Spleen (tissue), 11 donors: ENCODE measurements at regions not wholly inside any gene's neighbourhood (a gene's known extent, or its start where the extent isn't known, plus 50 kb on each side); places are given as distances from the start of the nearest gene placed in this dataset.

Source experiments
- DNase-seq: peaks from one replicate; pipeline ENCODE4 v3.0.0-alpha.2; 2020
- H3K27ac ChIP-seq, 8 donors: fragments of 200-600 bp; sonication (generic) in 7 of 8; 1 replicate in 4 of 8; 2 replicates in 4 of 8; pipeline versions ENCODE4 v1.5.0 to v1.8.0; 2016 to 2021; ENCODE audit warnings: inconsistent platforms in 4 of 8, mild to moderate bottlenecking in 4 of 8, moderate library complexity in 1 of 8
- H3K27me3 ChIP-seq, 7 donors: fragments of 200-600 bp; sonication (generic) in 6 of 7; replicated peaks in 1 of 7; 1 replicate in 4 of 7; 2 replicates in 3 of 7; pipeline versions ENCODE4 v1.5.0 to v1.8.0; 2016 to 2021; ENCODE audit warnings: inconsistent platforms in 3 of 7, mild to moderate bottlenecking in 1 of 7
- H3K36me3 ChIP-seq, 6 donors: fragments of 200-600 bp; sonication (generic) in 5 of 6; 1 replicate in 4 of 6; 2 replicates in 2 of 6; pipeline versions ENCODE4 v1.5.0 to v1.8.0; 2016 to 2021; ENCODE audit warnings: inconsistent platforms in 2 of 6
- H3K4me1 ChIP-seq, 6 donors: fragments of 200-600 bp; sonication (generic) in 5 of 6; 1 replicate in 3 of 6; 2 replicates in 3 of 6; pipeline versions ENCODE4 v1.5.0 to v1.8.0; 2016 to 2021; ENCODE audit warnings: inconsistent platforms in 3 of 6
- H3K4me3 ChIP-seq, 8 donors: fragments of 200-600 bp; sonication (generic) in 7 of 8; 1 replicate in 4 of 8; 2 replicates in 4 of 8; pipeline versions ENCODE4 v1.5.0 to v1.8.0; 2016 to 2021; ENCODE audit warnings: inconsistent platforms in 4 of 8, mild to moderate bottlenecking in 4 of 8, moderate library complexity in 2 of 8
- H3K9me3 ChIP-seq, 8 donors: fragments of 200-600 bp; sonication (generic) in 7 of 8; 1 replicate in 4 of 8; 2 replicates in 4 of 8; pipeline versions ENCODE4 v1.5.0 to v1.8.0; 2016 to 2021; ENCODE audit warnings: inconsistent platforms in 4 of 8
- CTCF ChIP-seq, 11 experiments: fragments of 200-600 bp in 7 of 11; fragments of 450-650 bp in 4 of 11; sonication (generic) in 4 of 11; IDR thresholded peaks in 8 of 11; conservative IDR thresholded peaks in 3 of 11; 1 replicate in 7 of 11; 2 replicates in 4 of 11; pipeline versions ENCODE4 v1.4.0 to v1.8.0; 2016 to 2021; ENCODE audit warnings: antibody characterized with exemption in 11 of 11, inconsistent platforms in 4 of 11, mild to moderate bottlenecking in 1 of 11
- POLR2A ChIP-seq, 3 donors: fragments of 450-650 bp; IDR thresholded peaks; one replicate each; pipeline ENCODE4 v1.5.1; 2017; ENCODE audit warnings: antibody characterized with exemption in 3 of 3, mild to moderate bottlenecking in 1 of 3
- POLR2AphosphoS5 ChIP-seq, 3 donors: sonication (generic); formaldehyde crosslinking; IDR thresholded peaks; one replicate each; pipeline ENCODE4 v1.5.1; 2017; ENCODE audit warnings: antibody characterized with exemption in 3 of 3
- WGBS, 5 donors: extraction: QIAGEN DNeasy Blood & Tissue Kit in 3 of 5; methylation state at CpG; one replicate each; pipeline versions ENCODE4 v1.1.5 to v1.1.7; 2013 to 2018; 5-methylcytosine and 5-hydroxymethylcytosine counted together
- intact Hi-C: fragments of 100-400 bp; cut with DNase I; formaldehyde crosslinking; loops from one replicate; pipeline ENCODE4 v1.15.0; 2023; ENCODE audit warnings: low total_unique reads
- donor health status: healthy with polysubstance abuse.
- donor health status: DM: no; HTN: no; CAD: no; lungs with moderate emphysema.
- donor health status: DM: no; HTN: no; CAD: no.
- donor health status: Bipolar disorder and iron deficiency.
- donor health status: healthy.
- donor health status: DM: no; HTN: no; CAD: no.
- donor health status: DM: yes; HTN: yes; CAD: no.

GRCh38 chr13:111914241-111915103 is 152.5 kb upstream of the SOX1 start:
- Histone ChIP-seq H3K27ac (no peak overlapping the region), H3K4me3 (no peak overlapping the region), H3K4me1 (no peaks in the 10 kb centered on the region), H3K36me3 (no peaks in the 10 kb centered on the region), H3K9me3 (no peaks in the 10 kb centered on the region), H3K27me3 (peaks cover 0 to 12% (median 0%) of the 10 kb centered on the region in 7 donors)
- peak; percentile 53 for DNase-seq
- intact Hi-C loops, result no loop called here
- WGBS, 5 donors, result 85 to 89% (median 87%) methylated on average over 13 of the region's 13 CpGs
- TF ChIP-seq CTCF (IDR thresholded peaks at IDR 0.05 in 8 of 11, conservative IDR thresholded peaks at IDR 0.05 in 3 of 11), result no peak
- TF ChIP-seq POLR2AphosphoS5 (IDR thresholded peaks at IDR 0.05), result no peak
- no peak for TF ChIP-seq POLR2A (IDR thresholded peaks at IDR 0.05)

GRCh38 chr13:111915104-111915551 is 151.8 kb upstream of the SOX1 start:
- intact Hi-C loops, result no loop called here
- peaks cover 0 to 18% (median 0%) of the 10 kb centered on the region in 7 donors for H3K27me3 ChIP-seq
- peak; percentile 61 for DNase-seq
- H3K9me3 ChIP-seq, result no peaks in the 10 kb centered on the region
- no peak overlapping the region for H3K4me3 ChIP-seq
- H3K27ac ChIP-seq, result no peak overlapping the region
- H3K4me1 ChIP-seq, result no peaks in the 10 kb centered on the region
- H3K36me3 ChIP-seq, result no peaks in the 10 kb centered on the region
- WGBS, 5 donors, result 85 to 88% (median 87%) methylated on average over 5 to 12 of the region's 12 CpGs
- TF ChIP-seq POLR2AphosphoS5 (IDR thresholded peaks at IDR 0.05) (no peak), CTCF (IDR thresholded peaks at IDR 0.05 in 8 of 11, conservative IDR thresholded peaks at IDR 0.05 in 3 of 11) (no peak), POLR2A (IDR thresholded peaks at IDR 0.05) (no peak)

- peak; percentile 31 for DNase-seq
- TF ChIP-seq CTCF (IDR thresholded peaks at IDR 0.05 in 8 of 11, conservative IDR thresholded peaks at IDR 0.05 in 3 of 11), result no peak
- TF ChIP-seq POLR2A (IDR thresholded peaks at IDR 0.05), result no peak
- no peak for TF ChIP-seq POLR2AphosphoS5 (IDR thresholded peaks at IDR 0.05)
- no peak overlapping the region for H3K4me3 ChIP-seq
- H3K9me3 ChIP-seq, result no peaks in the 10 kb centered on the region
- intact Hi-C loops, result no loop called here
- H3K4me1 ChIP-seq, result no peaks in the 10 kb centered on the region
- WGBS, 5 donors, result 59 to 77% (median 62%) methylated on average over 6 of the region's 6 CpGs
- H3K36me3 ChIP-seq, result no peaks in the 10 kb centered on the region
- H3K27me3 ChIP-seq, result peaks cover 0 to 26% (median 0%) of the 10 kb centered on the region in 7 donors
- H3K27ac ChIP-seq, result no peak overlapping the region
These were observed 150.7 kb upstream of the SOX1 start for GRCh38 chr13:111916201-111916600.

GRCh38 chr13:111917086-111917485 is 149.9 kb upstream of the SOX1 start:
- H3K9me3 ChIP-seq, result no peaks in the 10 kb centered on the region
- no peak overlapping the region for H3K27ac ChIP-seq
- peak; percentile 49 for DNase-seq
- H3K36me3 ChIP-seq, result no peaks in the 10 kb centered on the region
- H3K4me3 ChIP-seq, result no peak overlapping the region
- no peak for TF ChIP-seq POLR2A (IDR thresholded peaks at IDR 0.05)
- no peak for TF ChIP-seq POLR2AphosphoS5 (IDR thresholded peaks at IDR 0.05)
- no peak for TF ChIP-seq CTCF (IDR thresholded peaks at IDR 0.05 in 8 of 11, conservative IDR thresholded peaks at IDR 0.05 in 3 of 11)
- 82 to 84% (median 83%) methylated on average over 11 to 13 of the region's 13 CpGs for WGBS, 5 donors
- H3K4me1 ChIP-seq, result no peaks in the 10 kb centered on the region
- intact Hi-C loops, result no loop called here
- peaks cover 0 to 32% (median 0%) of the 10 kb centered on the region in 7 donors for H3K27me3 ChIP-seq
